GM12878 (cell line): ENCODE measurements at regions not wholly inside any gene's neighbourhood (a gene's known extent, or its start where the extent isn't known, plus 50 kb on each side); places are given as distances from the start of the nearest gene placed in this dataset.

Source experiments
- ATAC-seq: fragments of 200-7000 bp; cut with Tn5 transposase; 3 replicates; pipeline ENCODE4 v1.9.1; 2020; ENCODE audit warnings: mild to moderate bottlenecking, moderate library complexity
- BruUV-seq: library from RNA; stranded (reverse); fragments of 400-500 nt; replicated peaks from 2 replicates; lab custom pipeline; 2021; lab: Mats Ljungman, UMichigan
- CTCF ChIA-PET: fragments of 300-600 bp; sonication (Branson Sonifier 250); formaldehyde crosslinking; extraction: SDS; loops from one replicate; lab custom pipeline; 2021; ENCODE audit warnings: inconsistent platforms; lab: Yijun Ruan, JAX
- POLR2A ChIA-PET: fragments of 350-600 bp; formaldehyde crosslinking; extraction: SDS; loops from one replicate; lab custom pipeline; 2021; ENCODE audit warnings: inconsistent platforms; lab: Charles Lee
- RAD21 ChIA-PET: fragments of 300-600 bp; sonication (Branson Sonifier 250); formaldehyde crosslinking; loops from one replicate; lab custom pipeline; 2023; ENCODE audit warnings: antibody characterized with exemption; ENCODE audit not compliant: unreplicated experiment; lab: Charles Lee
- SMC1A ChIA-PET: fragments of 300-600 bp; sonication (Branson Sonifier 250); formaldehyde crosslinking; loops from one replicate; lab custom pipeline; 2023; ENCODE audit not compliant: unreplicated experiment, uncharacterized antibody; lab: Charles Lee
- DNase-seq: peaks from one replicate; pipeline ENCODE4 v3.0.0-alpha.2; 2011; ENCODE audit warnings: low read depth, low spot score
- FAIRE-seq: peaks from 3 replicates; lab custom pipeline; 2011; peaks lifted over from hg19 to GRCh38; lab: Jason Lieb, UNC
- H2AFZ ChIP-seq: 2 replicates; pipeline ENCODE4 v1.6.0; 2011; ENCODE audit warnings: low read depth, low read length, control low read depth; ENCODE audit not compliant: control insufficient read depth
- H3K27ac ChIP-seq: 2 replicates; pipeline ENCODE4 v1.5.1; 2011; ENCODE audit warnings: control low read depth; ENCODE audit not compliant: control insufficient read depth, insufficient read depth
- H3K27me3 ChIP-seq, 2 experiments: replicated peaks in 1 of 2; 2 replicates each; pipeline versions ENCODE4 v1.6.0 to v1.6.1; 2011; ENCODE audit warnings: low read length in 1 of 2; ENCODE audit not compliant: control insufficient read depth in 2 of 2, insufficient read depth in 2 of 2
- H3K36me3 ChIP-seq, 2 experiments: 2 replicates each; pipeline ENCODE4 v1.5.1; 2011; ENCODE audit warnings: low read length in 1 of 2; ENCODE audit not compliant: control insufficient read depth in 2 of 2, insufficient read depth in 2 of 2
- H3K4me1 ChIP-seq: 2 replicates; pipeline ENCODE4 v1.6.1; 2011; ENCODE audit warnings: mild to moderate bottlenecking, low read length, moderate library complexity, mixed read lengths; ENCODE audit not compliant: control insufficient read depth, insufficient read depth
- H3K4me2 ChIP-seq: 2 replicates; pipeline ENCODE4 v1.6.0; 2011; ENCODE audit warnings: control low read depth; ENCODE audit not compliant: control insufficient read depth, insufficient read depth
- H3K4me3 ChIP-seq: fragments of 200-600 bp; sonication (generic); 2 replicates; pipeline ENCODE4 v1.5.1; 2016
- H3K79me2 ChIP-seq: 2 replicates; pipeline ENCODE4 v1.6.0; 2011; ENCODE audit warnings: low read length; ENCODE audit not compliant: control insufficient read depth, insufficient read depth
- H3K9ac ChIP-seq: 2 replicates; pipeline ENCODE4 v1.8.0; 2011; ENCODE audit warnings: low read length, control low read depth, mixed read lengths; ENCODE audit not compliant: control insufficient read depth, insufficient read depth
- H3K9me3 ChIP-seq: replicated peaks from 3 replicates; pipeline ENCODE4 v1.5.1; 2011; ENCODE audit warnings: mild to moderate bottlenecking, low read length; ENCODE audit not compliant: control insufficient read depth, insufficient read depth
- H4K20me1 ChIP-seq: 2 replicates; pipeline ENCODE4 v1.6.0; 2011; ENCODE audit not compliant: control insufficient read depth, insufficient read depth
- BMI1 ChIP-seq: fragments of 450-650 bp; IDR thresholded peaks from 2 replicates; pipeline ENCODE4 v1.6.1; 2016; ENCODE audit warnings: mild to moderate bottlenecking, moderate library complexity, borderline replicate concordance
- CBFB ChIP-seq: IDR thresholded peaks from 2 replicates; pipeline ENCODE4 v1.6.1; 2016; ENCODE audit warnings: antibody characterized with exemption, low read depth
- CEBPB ChIP-seq, 2 experiments: fragments of 150-350 bp in 1 of 2; IDR thresholded peaks; 2 replicates each; pipeline ENCODE4 v1.6.1; 2012 to 2014; ENCODE audit warnings: low read depth in 2 of 2, low read length in 2 of 2, borderline replicate concordance in 1 of 2, inconsistent platforms in 1 of 2
- CREB1 ChIP-seq: IDR thresholded peaks from 2 replicates; pipeline ENCODE4 v1.6.1; 2012; ENCODE audit warnings: low read depth, mild to moderate bottlenecking, inconsistent platforms
- CTCF ChIP-seq, 3 experiments: IDR thresholded peaks in 2 of 3; conservative IDR thresholded peaks in 1 of 3; 2 replicates each; pipeline ENCODE4 v1.5.1; 2011; ENCODE audit warnings: low read depth in 3 of 3, low read length in 3 of 3, mild to moderate bottlenecking in 3 of 3, control low read depth in 2 of 3, moderate library complexity in 2 of 3, inconsistent platforms in 1 of 3, mixed read lengths in 1 of 3; ENCODE audit not compliant: control insufficient read depth in 2 of 3, insufficient read depth in 1 of 3; ENCODE audit errors: extremely low read depth in 1 of 3
- GATAD2B ChIP-seq: fragments of 450-650 bp; conservative IDR thresholded peaks from 2 replicates; pipeline ENCODE4 v1.6.1; 2017; ENCODE audit warnings: low read depth, mild to moderate bottlenecking, moderate library complexity
- JUND ChIP-seq: IDR thresholded peaks from 2 replicates; pipeline ENCODE4 v1.6.1; 2012; ENCODE audit warnings: low read depth, mild to moderate bottlenecking, low read length, improper control_type of control experiment, moderate library complexity
- POLR2A ChIP-seq: IDR thresholded peaks from 2 replicates; pipeline ENCODE4 v1.6.1; 2011; ENCODE audit warnings: low read depth, mild to moderate bottlenecking, low read length
- POLR2AphosphoS2 ChIP-seq: IDR thresholded peaks from 2 replicates; pipeline ENCODE4 v1.6.1; 2011; ENCODE audit warnings: low read depth, mild to moderate bottlenecking, low read length, improper control_type of control experiment, moderate library complexity
- POU2F2 ChIP-seq: IDR thresholded peaks from 3 replicates; pipeline ENCODE4 v1.6.1; 2011; ENCODE audit warnings: low read depth, mild to moderate bottlenecking, low read length, borderline replicate concordance
- PRDM15 ChIP-seq: fragments of 450-650 bp; formaldehyde crosslinking; IDR thresholded peaks from 2 replicates; pipeline ENCODE4 v1.4.0; 2020; ENCODE audit warnings: mild to moderate bottlenecking, moderate library complexity
- RBBP5 ChIP-seq: fragments of 200-600 bp; sonication (generic); conservative IDR thresholded peaks from 2 replicates; pipeline ENCODE4 v1.6.1; 2016
- SMAD5 ChIP-seq: IDR thresholded peaks from 2 replicates; pipeline ENCODE4 v1.6.1; 2016; ENCODE audit warnings: antibody characterized with exemption, low read depth
- SREBF2 ChIP-seq: IDR thresholded peaks from 2 replicates; pipeline ENCODE4 v1.6.1; 2012; ENCODE audit warnings: mild to moderate bottlenecking, low read length
- ZBTB40 ChIP-seq: fragments of 450-650 bp; IDR thresholded peaks from 2 replicates; pipeline ENCODE4 v1.6.1; 2016; ENCODE audit warnings: mild to moderate bottlenecking, moderate library complexity, borderline replicate concordance
- WGBS: methylation state at CpG from one replicate; pipeline ENCODE4 v1.1.6; 2016; ENCODE audit warnings: low lambda C conversion rate; ENCODE audit not compliant: insufficient replicate concordance, insufficient coverage; ENCODE audit errors: missing lambda C conversion rate; 5-methylcytosine and 5-hydroxymethylcytosine counted together
- in situ Hi-C: fragments of 300-500 bp; cut with MboI; formaldehyde crosslinking; loops from 9 replicates; pipeline ENCODE4 v1.14.3; 2018; ENCODE audit warnings: mixed read lengths
- intact Hi-C: fragments of 100-400 bp; cut with micrococcal nuclease; formaldehyde crosslinking; loops from one replicate; pipeline ENCODE4 v1.14.2; 2022; ENCODE audit not compliant: unreplicated experiment
- TF ChIP-seq, protein P1 (sequence below): fragments of 450-650 bp; IDR thresholded peaks from 2 replicates; pipeline ENCODE4 v1.6.1; 2014; ENCODE audit warnings: mild to moderate bottlenecking

DNA sequence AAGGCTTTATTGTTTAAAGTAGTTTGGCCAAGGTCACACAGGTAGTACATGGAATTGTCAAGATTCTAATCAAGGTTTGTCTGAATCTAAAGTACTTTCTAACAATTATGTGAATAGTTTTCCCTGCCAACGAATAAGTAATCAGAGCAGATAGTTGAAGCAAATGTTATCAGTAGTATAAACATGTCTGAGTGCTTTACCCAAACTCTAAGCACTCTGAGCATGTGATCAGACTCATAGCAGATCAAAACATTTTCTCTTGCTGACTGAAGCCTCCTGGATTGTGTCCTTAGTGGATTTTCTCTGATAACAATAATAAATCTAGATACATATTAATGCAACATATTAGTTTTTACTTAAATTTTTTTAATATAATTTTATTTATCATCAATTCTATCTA lies 995.0 kb downstream of the EFNA5 start:
- Histone ChIP-seq H2AFZ (no peak overlapping the region), H3K27ac (no peak overlapping the region), H3K27me3 (no peaks in the 10 kb centered on the region), H3K4me1 (peaks cover 3% of the 10 kb centered on the region; the same call in 1 of the 2 replicates), H4K20me1 (no peaks in the 10 kb centered on the region), H3K4me2 (no peak overlapping the region), H3K9me3 (no peaks in the 10 kb centered on the region; the same call in 1 of the 3 replicates), H3K36me3 (no peaks in the 10 kb centered on the region), H3K9ac (no peak overlapping the region), H3K79me2 (no peaks in the 10 kb centered on the region), H3K4me3 (no peak overlapping the region)
- intact Hi-C loops (no loop called here), in situ Hi-C loops (no loop called here)
- WGBS, result 4% methylated on average over 1 of the region's 1 CpG
- DNase-seq (no peak), ATAC-seq (no peak), FAIRE-seq (no peak)
- no TSS peak for BruUV-seq
- SMC1A ChIA-PET, result no interaction called here
- POLR2A ChIA-PET, result no interaction called here
- CTCF ChIA-PET, result no interaction called here
- RAD21 ChIA-PET, result no interaction called here
- no peak for TF ChIP-seq SREBF2
- no peak for TF ChIP-seq POLR2AphosphoS2
- TF ChIP-seq POLR2A, result no peak
- no peak for TF ChIP-seq RBBP5
- TF ChIP-seq, protein P1, sequence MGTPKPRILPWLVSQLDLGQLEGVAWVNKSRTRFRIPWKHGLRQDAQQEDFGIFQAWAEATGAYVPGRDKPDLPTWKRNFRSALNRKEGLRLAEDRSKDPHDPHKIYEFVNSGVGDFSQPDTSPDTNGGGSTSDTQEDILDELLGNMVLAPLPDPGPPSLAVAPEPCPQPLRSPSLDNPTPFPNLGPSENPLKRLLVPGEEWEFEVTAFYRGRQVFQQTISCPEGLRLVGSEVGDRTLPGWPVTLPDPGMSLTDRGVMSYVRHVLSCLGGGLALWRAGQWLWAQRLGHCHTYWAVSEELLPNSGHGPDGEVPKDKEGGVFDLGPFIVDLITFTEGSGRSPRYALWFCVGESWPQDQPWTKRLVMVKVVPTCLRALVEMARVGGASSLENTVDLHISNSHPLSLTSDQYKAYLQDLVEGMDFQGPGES, result no peak
- TF ChIP-seq BMI1, result no peak
- TF ChIP-seq CEBPB (IDR thresholded peaks at IDR 0.05; ENCODE audit: borderline replicate concordance in 1 of 2, low read depth in 2 of 2, low read length in 2 of 2), result no peak
- no peak for TF ChIP-seq SMAD5
- TF ChIP-seq ZBTB40, result no peak
- no peak for TF ChIP-seq PRDM15
- TF ChIP-seq CBFB, result no peak
- TF ChIP-seq POU2F2, result no peak
- TF ChIP-seq GATAD2B, result no peak
- no peak for TF ChIP-seq CREB1
- TF ChIP-seq CTCF (IDR thresholded peaks at IDR 0.05 in 2 of 3, conservative IDR thresholded peaks at IDR 0.05 in 1 of 3; ENCODE audit: control insufficient read depth in 2 of 3, extremely low read depth in 1 of 3, insufficient read depth in 1 of 3, low read depth in 3 of 3, low read length in 3 of 3), result no peak
- no peak for TF ChIP-seq JUND
